ENCODE measurements at regions not wholly inside any gene's neighbourhood (a gene's known extent, or its start where the extent isn't known, plus 50 kb on each side); places are given as distances from the start of the nearest gene placed in this dataset.

GRCh38 chr5:35369965-35370790 is 139.9 kb upstream of the PRLR start:
- CTCF ChIA-PET = no interaction called here
- no peak overlapping the region for H3K23ac ChIP-seq (ENCODE audit: low read depth, low read length)
- DNase-seq = no peak
- no peak overlapping the region for H3K56ac ChIP-seq (ENCODE audit: extremely low read depth, insufficient read depth, low read length)
- H4K20me1 ChIP-seq (ENCODE audit: insufficient read depth, low read length) = no peaks in the 10 kb centered on the region
- H3K4me1 ChIP-seq (ENCODE audit: control insufficient read depth, insufficient read depth, low read length) = no peaks in the 10 kb centered on the region
- no peaks in the 10 kb centered on the region for H3K9me3 ChIP-seq (ENCODE audit: control insufficient read depth, insufficient read depth, low read length)
- no peak overlapping the region for H4K5ac ChIP-seq (ENCODE audit: low read depth, low read length)
- H3K27ac ChIP-seq (ENCODE audit: insufficient read depth, low read length) = no peak overlapping the region
- H3K36me3 ChIP-seq (ENCODE audit: control insufficient read depth, insufficient read depth, low read length) = no peaks in the 10 kb centered on the region
- no peak overlapping the region for H4K8ac ChIP-seq (ENCODE audit: low read depth in 2 of 2, low read length in 2 of 2)
- WGBS, 2 experiments (ENCODE audit: extremely low coverage in 2 of 2, insufficient read length in 1 of 2) = 0% methylated on average over 1 of the region's 7 CpGs; no CpG with 5 or more reads in 1 of the 2 experiments
- no peak overlapping the region for H2BK5ac ChIP-seq (ENCODE audit: low read depth, low read length, poor library complexity, severe bottlenecking)
- H3K27me3 ChIP-seq (ENCODE audit: control insufficient read depth, insufficient read depth, low read length) = no peaks in the 10 kb centered on the region
- TF ChIP-seq USF2 (IDR thresholded peaks at IDR 0.05; ENCODE audit: low read depth, low read length) = no peak
- TF ChIP-seq FOS (IDR thresholded peaks at IDR 0.05; ENCODE audit: low read depth, low read length) = no peak
- no peak for TF ChIP-seq SMC3 (IDR thresholded peaks at IDR 0.05; ENCODE audit: low read depth, low read length)
- TF ChIP-seq MAFK (IDR thresholded peaks at IDR 0.05; ENCODE audit: low read depth, low read length) = no peak
- no peak for TF ChIP-seq CHD1 (IDR thresholded peaks at IDR 0.05; ENCODE audit: low read depth, low read length)
- TF ChIP-seq NFE2L2 (IDR thresholded peaks at IDR 0.05; ENCODE audit: low read depth, low read length) = no peak
- no peak for TF ChIP-seq RFX5 (IDR thresholded peaks at IDR 0.05; ENCODE audit: low read depth, low read length)
- TF ChIP-seq MAZ (IDR thresholded peaks at IDR 0.05; ENCODE audit: borderline replicate concordance, low read depth, low read length) = no peak
- no peak for TF ChIP-seq BHLHE40 (IDR thresholded peaks at IDR 0.05; ENCODE audit: low read depth, low read length)
- no peak for TF ChIP-seq ELK1 (IDR thresholded peaks at IDR 0.05; ENCODE audit: borderline replicate concordance, low read depth, low read length)
- TF ChIP-seq POLR2A (IDR thresholded peaks at IDR 0.05; ENCODE audit: low read depth, low read length) = no peak
- TF ChIP-seq, protein P1, sequence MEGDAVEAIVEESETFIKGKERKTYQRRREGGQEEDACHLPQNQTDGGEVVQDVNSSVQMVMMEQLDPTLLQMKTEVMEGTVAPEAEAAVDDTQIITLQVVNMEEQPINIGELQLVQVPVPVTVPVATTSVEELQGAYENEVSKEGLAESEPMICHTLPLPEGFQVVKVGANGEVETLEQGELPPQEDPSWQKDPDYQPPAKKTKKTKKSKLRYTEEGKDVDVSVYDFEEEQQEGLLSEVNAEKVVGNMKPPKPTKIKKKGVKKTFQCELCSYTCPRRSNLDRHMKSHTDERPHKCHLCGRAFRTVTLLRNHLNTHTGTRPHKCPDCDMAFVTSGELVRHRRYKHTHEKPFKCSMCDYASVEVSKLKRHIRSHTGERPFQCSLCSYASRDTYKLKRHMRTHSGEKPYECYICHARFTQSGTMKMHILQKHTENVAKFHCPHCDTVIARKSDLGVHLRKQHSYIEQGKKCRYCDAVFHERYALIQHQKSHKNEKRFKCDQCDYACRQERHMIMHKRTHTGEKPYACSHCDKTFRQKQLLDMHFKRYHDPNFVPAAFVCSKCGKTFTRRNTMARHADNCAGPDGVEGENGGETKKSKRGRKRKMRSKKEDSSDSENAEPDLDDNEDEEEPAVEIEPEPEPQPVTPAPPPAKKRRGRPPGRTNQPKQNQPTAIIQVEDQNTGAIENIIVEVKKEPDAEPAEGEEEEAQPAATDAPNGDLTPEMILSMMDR (conservative IDR thresholded peaks at IDR 0.05; ENCODE audit: low read depth, low read length) = no peak
- TF ChIP-seq RAD21 (IDR thresholded peaks at IDR 0.05; ENCODE audit: low read length) = no peak
- TF ChIP-seq RCOR1 (IDR thresholded peaks at IDR 0.05; ENCODE audit: insufficient replicate concordance, low read length) = no peak
- TF ChIP-seq CEBPB (IDR thresholded peaks at IDR 0.05; ENCODE audit: low read depth, low read length) = no peak
- H3K9ac ChIP-seq (ENCODE audit: low read depth, low read length) = no peak overlapping the region
- POLR2A ChIA-PET (ENCODE audit: unreplicated experiment) = interaction anchor here (0.6 kb wide), 1 partner anchor 549 kb away, joined by 4 read pairs; no protein-coding TSS in a partner anchor
- H2AK5ac ChIP-seq (ENCODE audit: low read depth, low read length) = no peak overlapping the region
- H3K79me1 ChIP-seq (ENCODE audit: low read depth in 1 of 2, low read length in 2 of 2) = no peaks in the 10 kb centered on the region
- no peak overlapping the region for H3K18ac ChIP-seq (ENCODE audit: low read depth, low read length)
- no peak overlapping the region for H2AFZ ChIP-seq (replicated peaks; ENCODE audit: low read length, poor library complexity)
- H2BK20ac ChIP-seq (ENCODE audit: low read depth, low read length) = no peak overlapping the region
- no peak overlapping the region for H4K91ac ChIP-seq (ENCODE audit: insufficient read depth, low read depth, low read length)
- no peak overlapping the region for H3K4ac ChIP-seq (ENCODE audit: low read depth, low read length)
- no peak overlapping the region for H2BK15ac ChIP-seq (ENCODE audit: low read depth, low read length)
- ATAC-seq (ENCODE audit: low read depth) = no peak
- no peaks in the 10 kb centered on the region for H3K9me1 ChIP-seq (ENCODE audit: insufficient read depth, low read length)
- dilution Hi-C loops (cut with HindIII; ENCODE audit: low sequenced_read_pairs, unreplicated experiment) (no loop called here), in situ Hi-C loops (cut with MboI; ENCODE audit: low sequenced_read_pairs) (no loop called here), intact Hi-C loops (cut with micrococcal nuclease) (no loop called here)
- no peak overlapping the region for H2BK120ac ChIP-seq (ENCODE audit: low read depth, low read length)
- H3K14ac ChIP-seq (replicated peaks; ENCODE audit: low read depth, low read length) = no peak overlapping the region
- H3K4me2 ChIP-seq (ENCODE audit: low read depth, low read length) = no peak overlapping the region
- no peak overlapping the region for H2AK9ac ChIP-seq (replicated peaks; ENCODE audit: low read depth, low read length, poor library complexity)
- no peak overlapping the region for H3K4me3 ChIP-seq (ENCODE audit: insufficient read depth, low read depth, low read length)
- no TSS peak for BruUV-seq (replicated peaks)

Data from IMR-90 (cell line).